ENCODE measurements at regions not wholly inside any gene's neighbourhood (a gene's known extent, or its start where the extent isn't known, plus 50 kb on each side); places are given as distances from the start of the nearest gene placed in this dataset.
"Not testable (repeated sequence)": the region's sequence is repeated elsewhere in the genome, so short reads cannot be mapped to it uniquely, and the experiment has no call there.

DNA sequence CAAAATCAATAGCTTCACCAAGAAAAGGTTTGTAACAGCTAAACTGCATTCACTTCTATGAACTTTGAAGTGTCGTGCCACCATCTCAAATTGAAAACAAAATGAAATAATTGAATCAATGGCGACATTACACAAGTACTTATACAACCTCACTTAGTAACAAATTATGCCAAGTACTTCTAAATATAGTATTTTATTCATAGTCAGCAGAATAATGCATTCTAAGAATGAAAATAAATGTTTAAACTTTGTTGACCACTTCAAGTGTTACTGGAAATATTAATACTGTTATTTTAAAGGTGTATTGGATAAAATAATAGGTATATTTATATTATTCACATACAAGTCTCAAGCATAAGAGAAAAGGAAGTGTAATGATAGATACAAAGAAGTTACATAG, 280.1 kb upstream of the HTR1E start:
- in situ Hi-C loops (cut with HindIII; ENCODE audit: low sequenced_read_pairs): no loop called here
- TF ChIP-seq, protein P1, sequence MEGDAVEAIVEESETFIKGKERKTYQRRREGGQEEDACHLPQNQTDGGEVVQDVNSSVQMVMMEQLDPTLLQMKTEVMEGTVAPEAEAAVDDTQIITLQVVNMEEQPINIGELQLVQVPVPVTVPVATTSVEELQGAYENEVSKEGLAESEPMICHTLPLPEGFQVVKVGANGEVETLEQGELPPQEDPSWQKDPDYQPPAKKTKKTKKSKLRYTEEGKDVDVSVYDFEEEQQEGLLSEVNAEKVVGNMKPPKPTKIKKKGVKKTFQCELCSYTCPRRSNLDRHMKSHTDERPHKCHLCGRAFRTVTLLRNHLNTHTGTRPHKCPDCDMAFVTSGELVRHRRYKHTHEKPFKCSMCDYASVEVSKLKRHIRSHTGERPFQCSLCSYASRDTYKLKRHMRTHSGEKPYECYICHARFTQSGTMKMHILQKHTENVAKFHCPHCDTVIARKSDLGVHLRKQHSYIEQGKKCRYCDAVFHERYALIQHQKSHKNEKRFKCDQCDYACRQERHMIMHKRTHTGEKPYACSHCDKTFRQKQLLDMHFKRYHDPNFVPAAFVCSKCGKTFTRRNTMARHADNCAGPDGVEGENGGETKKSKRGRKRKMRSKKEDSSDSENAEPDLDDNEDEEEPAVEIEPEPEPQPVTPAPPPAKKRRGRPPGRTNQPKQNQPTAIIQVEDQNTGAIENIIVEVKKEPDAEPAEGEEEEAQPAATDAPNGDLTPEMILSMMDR (IDR thresholded peaks at IDR 0.05; ENCODE audit: low read depth, low read length): no peak
- DNase-seq (ENCODE audit: low read depth, low spot score): no peak
- H3K4me3 ChIP-seq (ENCODE audit: low read depth, low read length): no peak overlapping the region

DNA sequence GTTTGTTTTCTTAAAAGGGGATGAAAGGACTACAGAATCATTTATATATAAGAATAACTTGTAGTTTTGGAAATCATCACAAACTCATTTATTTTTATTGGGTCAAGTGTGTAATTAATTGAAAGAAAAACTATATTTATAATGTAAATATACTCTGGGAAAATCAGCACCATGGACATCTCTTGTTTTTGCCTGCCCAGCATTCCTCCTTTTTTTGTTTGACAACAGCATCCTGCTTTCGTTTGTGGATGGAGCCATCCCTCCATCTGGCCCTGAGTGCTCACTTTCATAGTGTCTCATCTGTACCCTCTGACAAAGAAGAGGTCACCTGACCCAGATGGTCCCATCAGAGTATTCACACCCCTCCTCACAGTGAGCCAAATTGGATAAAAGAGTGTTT, 308.2 kb upstream of the HTR1E start:
- DNase-seq (ENCODE audit: low read depth, low spot score): no peak
- TF ChIP-seq, protein P1 (IDR thresholded peaks at IDR 0.05; ENCODE audit: low read depth, low read length): no peak
- in situ Hi-C loops (cut with HindIII; ENCODE audit: low sequenced_read_pairs): no loop called here
- H3K4me3 ChIP-seq (ENCODE audit: low read depth, low read length): no peak overlapping the region

DNA sequence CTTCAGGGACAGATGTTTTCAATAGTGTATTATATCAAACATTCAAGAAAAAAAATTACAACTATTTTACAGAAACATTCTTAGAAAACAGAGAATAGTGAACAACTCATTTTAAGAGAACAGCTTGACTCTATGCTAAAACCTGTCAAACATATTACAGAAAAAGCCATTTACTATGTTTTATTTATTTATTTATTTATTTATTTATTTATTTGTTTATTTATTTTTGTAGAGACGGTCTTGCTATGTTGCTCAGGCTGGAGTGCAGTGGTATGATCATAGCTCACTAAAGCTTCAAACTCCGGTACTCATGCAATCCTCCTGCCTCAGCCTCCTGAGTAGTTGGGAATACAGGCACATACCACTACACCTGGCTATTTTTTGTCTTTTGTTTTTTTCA, 317.9 kb upstream of the HTR1E start:
- H3K4me3 ChIP-seq (ENCODE audit: low read depth, low read length): no peak overlapping the region
- in situ Hi-C loops (cut with HindIII; ENCODE audit: low sequenced_read_pairs): no loop called here
- TF ChIP-seq, protein P1 (IDR thresholded peaks at IDR 0.05; ENCODE audit: low read depth, low read length): no peak
- no peak for DNase-seq (ENCODE audit: low read depth, low spot score)

GRCh38 chr6:86615299-86615698, 322.0 kb upstream of the HTR1E start:
- no peak overlapping the region for H3K4me3 ChIP-seq (ENCODE audit: low read depth, low read length)
- TF ChIP-seq, protein P1 (IDR thresholded peaks at IDR 0.05; ENCODE audit: low read depth, low read length): no peak
- DNase-seq (ENCODE audit: low read depth, low spot score): no peak
- in situ Hi-C loops (cut with HindIII; ENCODE audit: low sequenced_read_pairs): no loop called here

DNA sequence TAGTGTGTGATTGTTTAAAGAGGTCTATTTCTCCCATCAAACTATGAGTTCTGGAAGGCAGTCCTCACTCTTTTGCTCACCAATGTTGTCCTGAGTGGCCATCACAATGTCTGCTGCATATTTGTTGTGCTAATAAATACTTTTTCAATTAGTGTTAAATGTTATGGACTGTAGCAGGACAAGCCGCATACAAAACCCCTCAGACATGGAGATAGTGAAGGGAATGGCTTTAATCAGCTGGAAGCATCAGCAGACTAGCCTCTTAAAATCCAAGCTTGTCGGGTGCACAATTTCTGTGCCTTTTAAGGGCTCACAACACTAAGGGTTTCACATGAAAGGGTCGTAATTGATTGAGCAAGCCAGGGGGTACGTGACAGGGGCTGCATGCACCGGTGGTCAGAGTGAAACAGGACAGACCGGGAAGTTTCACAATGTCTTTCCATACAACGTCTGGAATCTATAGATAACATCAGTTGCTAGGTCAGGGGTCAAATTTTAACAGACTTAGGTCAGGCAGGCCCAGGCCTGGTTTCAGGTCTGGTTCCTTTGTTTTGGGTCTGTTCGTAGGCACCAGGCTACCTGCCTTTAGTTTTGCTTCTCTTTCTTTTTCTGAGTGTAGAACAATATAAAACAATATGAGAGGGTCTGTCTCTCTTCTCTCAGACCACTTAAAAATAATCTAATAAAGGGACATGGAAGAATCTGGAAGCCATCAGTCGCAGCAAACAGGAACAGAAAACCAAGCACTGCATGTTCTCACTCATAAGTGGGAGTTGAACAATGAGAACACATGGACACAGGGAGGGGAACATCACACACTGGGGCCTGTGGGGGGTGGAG, 327.6 kb upstream of the HTR1E start:
- no peak for DNase-seq (ENCODE audit: low read depth, low spot score)
- H3K4me3 ChIP-seq (ENCODE audit: low read depth, low read length): no peak overlapping the region
- TF ChIP-seq, protein P1 (IDR thresholded peaks at IDR 0.05; ENCODE audit: low read depth, low read length): no peak
- in situ Hi-C loops (cut with HindIII; ENCODE audit: low sequenced_read_pairs): no loop called here

DNA sequence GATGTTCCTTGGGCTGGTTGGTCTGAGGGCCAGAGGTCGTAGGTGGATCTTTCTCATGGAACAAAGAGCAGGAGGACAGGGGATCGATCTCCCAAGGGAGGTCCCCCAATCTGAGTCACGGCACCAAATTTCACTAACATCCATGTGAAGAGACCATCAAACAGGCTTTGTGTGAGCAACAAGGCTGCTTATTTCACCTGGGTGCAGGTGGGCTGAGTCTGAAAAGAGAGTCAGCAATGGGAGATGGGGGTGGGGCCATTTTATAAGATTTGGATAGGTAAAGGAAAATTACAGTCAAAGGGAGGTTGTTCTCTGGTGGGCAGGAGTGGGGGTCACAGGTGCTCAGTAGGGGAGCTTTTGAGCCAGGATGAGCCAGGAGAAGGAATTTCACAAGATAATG, 334.0 kb upstream of the HTR1E start:
- H3K4me3 ChIP-seq (ENCODE audit: low read depth, low read length); in situ Hi-C loops (cut with HindIII; ENCODE audit: low sequenced_read_pairs); DNase-seq (ENCODE audit: low read depth, low spot score): not testable (repeated sequence)

- H3K4me3 ChIP-seq (ENCODE audit: low read depth, low read length); DNase-seq (ENCODE audit: low read depth, low spot score); in situ Hi-C loops (cut with HindIII; ENCODE audit: low sequenced_read_pairs): not testable (repeated sequence)
Measured at GRCh38 chr6:86602093-86602492, 335.2 kb upstream of the HTR1E start.

- DNase-seq (ENCODE audit: low read depth, low spot score); in situ Hi-C loops (cut with HindIII; ENCODE audit: low sequenced_read_pairs); H3K4me3 ChIP-seq (ENCODE audit: low read depth, low read length): not testable (repeated sequence)
Measured at GRCh38 chr6:86598969-86599368, 338.4 kb upstream of the HTR1E start.
